Stimulated activated naive CD8-positive, alpha-beta T cell treated with anti-CD3 and anti-CD28 coated beads, Interleukin-15, amount 100 ng/mL, for 72 hours (primary cell): ENCODE measurements at regions not wholly inside any gene's neighbourhood (a gene's known extent, or its start where the extent isn't known, plus 50 kb on each side); places are given as distances from the start of the nearest gene placed in this dataset.
"Not testable (repeated sequence)": the region's sequence is repeated elsewhere in the genome, so short reads cannot be mapped to it uniquely, and the experiment has no call there.

ENCODE experiments used
- ATAC-seq: fragments of 150-1000 bp; cut with Tn5 transposase; 2 replicates; pipeline ENCODE4 v1.10.0; 2021; ENCODE audit warnings: mild to moderate bottlenecking, moderate library complexity
- DNase-seq, 2 donors: peaks; one replicate each; pipeline ENCODE4 v3.0.0; 2021 to 2022
- H3K27ac Mint-ChIP-seq, 2 donors: one replicate each; pipeline ENCODE4 v1.8.0; 2022; ENCODE audit warnings: mild to moderate bottlenecking in 2 of 2, mixed read lengths in 2 of 2, moderate library complexity in 2 of 2
- H3K27me3 Mint-ChIP-seq: one replicate; pipeline ENCODE4 v1.8.0; 2022; ENCODE audit warnings: mixed read lengths
- H3K4me1 Mint-ChIP-seq: one replicate; pipeline ENCODE4 v1.8.0; 2022; ENCODE audit warnings: mild to moderate bottlenecking, mixed read lengths
- H3K4me3 Mint-ChIP-seq, 2 donors: one replicate each; pipeline ENCODE4 v1.8.0; 2022; ENCODE audit warnings: mild to moderate bottlenecking in 2 of 2, mixed read lengths in 2 of 2, moderate library complexity in 1 of 2
- H3K9me3 Mint-ChIP-seq, 2 donors: one replicate each; pipeline ENCODE4 v1.8.0; 2022; ENCODE audit warnings: mixed read lengths in 2 of 2

- H3K4me1 Mint-ChIP-seq: no peaks in the 10 kb centered on the region
- peaks cover 16 to 24% of the 10 kb centered on the region in 2 donors for H3K9me3 Mint-ChIP-seq
- no peak overlapping the region for H3K27ac Mint-ChIP-seq
- H3K27me3 Mint-ChIP-seq: no peaks in the 10 kb centered on the region
- no peak overlapping the region for H3K4me3 Mint-ChIP-seq
- no peak for DNase-seq
- no peak for ATAC-seq
Observed at GRCh38 chr2:228777855-228778355, 493.2 kb downstream of the PID1 start.

DNA sequence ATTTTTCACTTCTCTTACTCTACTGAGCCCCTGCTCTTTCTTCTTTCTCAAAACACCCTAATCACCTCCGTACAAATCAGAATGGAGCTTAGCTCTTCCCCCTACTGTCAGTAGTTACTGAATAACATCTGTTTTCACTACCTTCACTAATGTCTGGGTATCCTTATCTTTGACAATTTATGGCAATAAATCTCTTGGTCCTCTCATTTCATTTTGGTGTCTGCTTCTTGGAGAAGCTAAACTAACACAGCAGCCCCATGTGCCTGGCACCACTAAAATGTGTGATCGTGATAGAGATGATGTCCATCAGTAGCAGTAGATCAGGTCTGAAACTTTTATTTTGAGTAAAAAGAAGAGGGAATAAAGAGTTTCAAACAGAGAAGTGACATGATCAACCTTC is 496.5 kb downstream of the PID1 start:
- Mint-ChIP-seq H3K4me1 (no peaks in the 10 kb centered on the region), H3K9me3 (peaks cover 16% of the 10 kb centered on the region in 2 donors), H3K4me3 (no peak overlapping the region), H3K27me3 (no peaks in the 10 kb centered on the region), H3K27ac (no peak overlapping the region)
- ATAC-seq (no peak), DNase-seq (no peak)

DNA sequence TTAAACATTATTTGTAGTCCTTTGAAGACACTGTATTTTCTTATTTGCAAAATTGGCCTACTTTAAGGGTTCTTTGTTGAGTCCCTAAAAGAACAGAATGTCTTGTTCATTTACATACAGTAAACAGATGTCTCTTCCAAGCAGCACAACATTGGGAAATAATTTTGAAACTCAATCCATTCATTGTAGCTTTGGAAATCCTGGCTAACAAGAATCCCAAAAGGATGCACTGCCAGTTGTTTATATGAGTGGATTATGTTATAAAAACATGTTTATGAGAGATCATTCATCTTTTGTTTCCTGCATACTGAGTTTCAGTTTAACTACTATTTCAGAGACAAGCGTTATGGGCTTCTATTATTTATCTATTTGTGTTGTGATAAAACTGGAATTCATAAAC is 499.3 kb downstream of the PID1 start:
- DNase-seq (no peak), ATAC-seq (no peak)
- Mint-ChIP-seq H3K4me1 (no peaks in the 10 kb centered on the region), H3K4me3 (no peak overlapping the region), H3K9me3 (peaks cover 7 to 9% of the 10 kb centered on the region in 2 donors), H3K27ac (no peak overlapping the region), H3K27me3 (no peaks in the 10 kb centered on the region)

DNA sequence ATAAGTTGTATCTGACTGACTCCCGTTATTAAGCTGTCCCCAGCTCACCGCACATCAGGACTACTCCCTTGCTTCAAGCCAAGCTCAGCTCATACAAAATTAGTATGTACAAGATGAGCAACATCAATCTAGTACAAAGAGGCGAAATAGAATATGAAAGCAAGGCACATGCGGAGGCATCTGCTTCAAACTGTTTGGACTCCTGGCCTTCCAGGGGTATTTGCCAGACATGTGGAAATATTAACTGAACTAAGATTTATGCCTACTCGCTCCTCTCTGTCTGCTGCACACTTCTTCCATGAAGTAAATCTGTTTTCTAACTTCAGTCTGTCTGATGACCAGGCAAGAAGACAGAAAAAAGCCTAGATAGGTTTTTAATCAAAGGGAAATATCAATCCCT is 499.8 kb downstream of the PID1 start:
- Mint-ChIP-seq H3K4me1 (no peaks in the 10 kb centered on the region), H3K27ac (no peak overlapping the region), H3K4me3 (no peak overlapping the region), H3K27me3 (no peaks in the 10 kb centered on the region), H3K9me3 (peaks cover 7 to 9% of the 10 kb centered on the region in 2 donors)
- ATAC-seq (no peak), DNase-seq (no peak)

DNA sequence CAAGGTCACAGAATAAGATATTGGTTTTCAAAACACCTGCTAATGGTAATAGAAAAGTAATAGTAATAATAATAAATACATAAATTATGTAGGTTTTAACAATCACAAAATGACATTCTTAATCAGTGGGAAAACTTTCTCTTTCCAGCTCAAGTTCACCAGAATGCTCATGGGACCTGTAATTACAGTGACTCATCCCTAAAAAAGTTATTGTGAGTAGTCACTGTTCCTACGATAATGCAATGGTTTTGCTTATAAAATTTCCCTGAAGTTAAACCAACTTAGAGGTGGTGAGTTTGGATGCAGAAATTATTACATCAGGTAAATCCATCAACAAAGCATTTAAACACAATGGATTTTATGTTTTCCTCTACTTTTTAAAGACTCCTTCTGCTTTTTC is 502.3 kb downstream of the PID1 start:
- Mint-ChIP-seq H3K4me1 (no peaks in the 10 kb centered on the region), H3K9me3 (peaks cover 3 to 8% of the 10 kb centered on the region in 2 donors)

GRCh38 chr2:228768141-228768540 is 502.9 kb downstream of the PID1 start:
- DNase-seq: not testable (repeated sequence)

More for the DNA sequence above, 502.3 kb downstream of the PID1 start:
- no peak overlapping the region for H3K27ac Mint-ChIP-seq
- no peaks in the 10 kb centered on the region for H3K27me3 Mint-ChIP-seq
- DNase-seq: no peak
- no peak for ATAC-seq
- no peak overlapping the region for H3K4me3 Mint-ChIP-seq

DNA sequence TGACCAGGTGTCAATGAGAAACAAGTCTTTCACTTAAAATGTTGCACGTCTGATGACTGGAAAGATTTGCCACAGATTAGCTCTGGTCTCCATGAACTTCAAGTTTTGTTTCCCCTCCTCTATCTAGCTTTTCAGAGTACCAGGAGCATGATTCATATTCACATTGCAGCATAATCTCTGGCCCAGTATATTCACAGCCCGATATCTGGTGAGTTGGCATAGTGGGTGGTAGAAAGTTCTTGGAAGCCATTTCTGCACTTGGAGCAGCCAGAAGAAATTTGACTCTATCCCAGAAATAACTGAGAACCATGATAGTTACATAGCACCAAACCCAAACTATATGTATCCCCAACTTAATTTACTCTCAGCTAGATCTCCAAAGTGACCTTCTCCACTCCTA is 503.9 kb downstream of the PID1 start:
- Mint-ChIP-seq H3K4me3 (no peak overlapping the region), H3K9me3 (peaks cover 8 to 9% of the 10 kb centered on the region in 2 donors), H3K27ac (no peak overlapping the region), H3K4me1 (no peaks in the 10 kb centered on the region), H3K27me3 (no peaks in the 10 kb centered on the region)
- ATAC-seq (no peak), DNase-seq (no peak)

More at GRCh38 chr2:228768141-228768540, 502.9 kb downstream of the PID1 start:
- H3K9me3 Mint-ChIP-seq, H3K27me3 Mint-ChIP-seq, H3K4me1 Mint-ChIP-seq, ATAC-seq, H3K4me3 Mint-ChIP-seq, H3K27ac Mint-ChIP-seq: not testable (repeated sequence)

DNA sequence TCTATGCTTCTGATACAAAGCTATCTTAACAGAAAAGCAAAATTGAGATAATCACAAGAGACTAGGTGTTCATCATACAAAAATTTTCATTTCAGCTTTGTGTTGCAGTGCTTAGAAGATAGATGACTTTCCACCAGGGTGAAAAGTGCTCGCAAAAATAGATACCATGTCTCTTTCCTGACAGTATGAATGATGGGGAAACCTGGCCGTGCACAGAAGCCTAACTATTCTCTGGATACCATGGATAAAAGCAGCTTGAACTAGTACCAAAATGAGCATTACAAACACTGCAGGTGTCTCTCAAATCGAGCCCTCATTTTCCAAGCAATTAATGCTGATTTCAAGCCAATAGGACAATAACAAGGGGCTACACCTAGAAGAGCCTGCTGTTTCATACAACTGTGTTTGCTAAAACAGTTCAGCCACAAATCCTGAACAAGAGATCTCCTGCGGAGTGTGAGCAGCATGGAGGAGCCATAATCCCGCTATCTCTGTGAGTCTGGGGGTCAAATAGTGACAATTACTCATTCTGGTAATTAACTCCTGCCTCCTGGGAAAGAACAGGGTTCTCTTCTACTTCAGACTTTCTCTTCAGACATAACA is 507.6 kb downstream of the PID1 start:
- no peak overlapping the region for H3K4me3 Mint-ChIP-seq
- H3K27me3 Mint-ChIP-seq: no peaks in the 10 kb centered on the region
- H3K4me1 Mint-ChIP-seq: no peaks in the 10 kb centered on the region
- no peak overlapping the region for H3K27ac Mint-ChIP-seq
- peaks cover 8 to 9% of the 10 kb centered on the region in 2 donors for H3K9me3 Mint-ChIP-seq
- no peak for DNase-seq
- ATAC-seq: no peak

- Mint-ChIP-seq H3K4me1 (no peaks in the 10 kb centered on the region), H3K27ac (no peak overlapping the region), H3K27me3 (no peaks in the 10 kb centered on the region), H3K9me3 (peaks cover 8 to 9% of the 10 kb centered on the region in 2 donors), H3K4me3 (no peak overlapping the region)
- DNase-seq (no peak), ATAC-seq (no peak)
Observed at GRCh38 chr2:228762565-228762964, 508.5 kb downstream of the PID1 start.

DNA sequence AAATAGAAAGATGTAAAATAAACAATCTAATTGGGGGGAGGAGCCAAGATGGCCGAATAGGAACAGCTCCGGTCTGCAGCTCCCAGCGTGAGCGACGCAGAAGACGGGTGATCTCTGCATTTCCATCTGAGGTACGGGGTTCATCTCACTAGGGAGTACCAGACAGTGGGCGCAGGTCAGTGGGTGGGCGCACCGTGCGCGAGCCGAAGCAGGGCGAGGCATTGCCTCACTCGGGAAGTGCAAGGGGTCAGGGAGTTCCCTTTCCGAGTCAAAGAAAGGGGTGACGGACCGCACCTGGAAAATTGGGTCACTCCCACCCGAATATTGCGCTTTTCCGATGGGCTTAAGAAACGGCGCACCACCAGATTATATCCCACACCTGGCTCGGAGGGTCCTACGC is 515.4 kb downstream of the PID1 start:
- not testable (repeated sequence) for H3K27me3 Mint-ChIP-seq, H3K4me1 Mint-ChIP-seq, H3K4me3 Mint-ChIP-seq, H3K9me3 Mint-ChIP-seq, H3K27ac Mint-ChIP-seq, ATAC-seq, DNase-seq

DNA sequence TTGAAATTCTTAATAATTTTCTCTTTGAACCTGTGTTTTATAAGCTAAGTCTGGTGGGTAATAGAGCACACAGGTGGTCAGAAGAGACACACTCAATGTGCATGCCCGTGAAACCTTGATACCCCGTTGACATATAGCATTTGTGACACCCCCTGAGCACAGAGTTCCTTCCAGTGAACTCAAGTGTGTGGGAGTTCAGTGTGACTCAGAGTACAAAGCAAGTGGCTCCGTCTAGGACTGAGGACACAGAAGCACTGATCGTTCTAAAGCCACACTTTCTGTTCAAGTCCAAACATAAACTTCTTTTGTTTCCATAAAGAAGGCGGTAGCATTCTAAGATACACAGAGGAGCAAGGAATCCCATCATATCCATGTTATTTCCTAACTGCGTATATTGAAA is 523.6 kb downstream of the PID1 start:
- H3K27me3 Mint-ChIP-seq: no peaks in the 10 kb centered on the region

GRCh38 chr2:228738671-228739380 is 532.3 kb downstream of the PID1 start:
- H3K4me3 Mint-ChIP-seq: no peak overlapping the region
- no peak overlapping the region for H3K27ac Mint-ChIP-seq
- no peak for ATAC-seq
- no peak for DNase-seq
- peaks cover 4 to 12% of the 10 kb centered on the region in 2 donors for H3K9me3 Mint-ChIP-seq
- H3K4me1 Mint-ChIP-seq: no peaks in the 10 kb centered on the region
- H3K27me3 Mint-ChIP-seq: no peaks in the 10 kb centered on the region

More for the DNA sequence above, 523.6 kb downstream of the PID1 start:
- Mint-ChIP-seq H3K4me3 (no peak overlapping the region), H3K9me3 (no peaks in the 10 kb centered on the region), H3K4me1 (no peaks in the 10 kb centered on the region), H3K27ac (no peak overlapping the region)
- ATAC-seq: no peak
- no peak for DNase-seq

- no peak for ATAC-seq
- Mint-ChIP-seq H3K4me1 (no peaks in the 10 kb centered on the region), H3K27me3 (no peaks in the 10 kb centered on the region), H3K27ac (no peak overlapping the region), H3K9me3 (peaks cover 4 to 16% of the 10 kb centered on the region in 2 donors), H3K4me3 (no peak overlapping the region)
- DNase-seq: no peak
Observed at GRCh38 chr2:228735697-228736096, 535.4 kb downstream of the PID1 start.

DNA sequence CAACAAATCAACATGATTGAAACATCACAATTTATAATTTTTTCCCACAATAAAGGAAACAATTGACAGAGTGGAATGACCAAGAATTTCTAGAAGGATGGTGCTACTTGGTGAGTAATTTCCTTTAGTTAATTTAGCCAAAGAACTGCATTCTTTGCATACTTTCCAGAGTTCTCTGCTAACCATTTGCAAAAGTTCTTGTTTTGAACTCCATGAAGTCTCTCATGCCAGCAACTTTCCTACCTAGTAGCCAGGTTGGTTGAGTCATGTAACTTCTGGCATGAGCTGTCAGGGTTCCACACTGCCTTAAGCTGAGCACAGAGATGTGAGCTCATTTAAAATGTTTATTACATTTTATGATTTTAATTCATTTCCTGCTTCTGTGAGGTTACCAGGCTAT is 539.6 kb downstream of the PID1 start:
- Mint-ChIP-seq H3K27ac (no peak overlapping the region), H3K9me3 (peaks cover 0 to 13% of the 10 kb centered on the region in 2 donors), H3K27me3 (no peaks in the 10 kb centered on the region), H3K4me3 (no peak overlapping the region), H3K4me1 (no peaks in the 10 kb centered on the region)
- ATAC-seq (no peak), DNase-seq (no peak)

DNA sequence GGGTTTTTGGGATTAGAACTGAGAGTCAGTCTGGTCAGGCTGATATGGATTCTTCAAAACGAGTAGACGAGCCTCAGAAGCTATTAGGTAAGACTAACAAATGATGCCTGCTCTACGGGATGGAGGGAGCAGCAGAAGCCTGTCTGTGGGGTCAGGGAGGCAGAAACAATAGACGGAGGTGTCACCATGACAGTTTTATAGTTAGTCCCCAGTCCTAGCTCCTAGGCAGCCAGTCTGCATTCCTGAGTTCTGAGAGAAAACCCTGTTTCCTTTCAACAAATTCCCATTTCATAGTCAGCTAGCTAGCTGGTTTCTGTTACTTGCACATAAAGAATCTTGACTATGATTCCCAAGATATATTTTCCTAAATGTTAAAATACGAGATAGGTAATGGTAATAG is 542.1 kb downstream of the PID1 start:
- H3K9me3 Mint-ChIP-seq: peaks cover 7 to 11% of the 10 kb centered on the region in 2 donors
- no peak for DNase-seq
- no peak overlapping the region for H3K27ac Mint-ChIP-seq
- no peaks in the 10 kb centered on the region for H3K27me3 Mint-ChIP-seq
- H3K4me1 Mint-ChIP-seq: no peaks in the 10 kb centered on the region
- H3K4me3 Mint-ChIP-seq: no peak overlapping the region
- no peak for ATAC-seq

DNA sequence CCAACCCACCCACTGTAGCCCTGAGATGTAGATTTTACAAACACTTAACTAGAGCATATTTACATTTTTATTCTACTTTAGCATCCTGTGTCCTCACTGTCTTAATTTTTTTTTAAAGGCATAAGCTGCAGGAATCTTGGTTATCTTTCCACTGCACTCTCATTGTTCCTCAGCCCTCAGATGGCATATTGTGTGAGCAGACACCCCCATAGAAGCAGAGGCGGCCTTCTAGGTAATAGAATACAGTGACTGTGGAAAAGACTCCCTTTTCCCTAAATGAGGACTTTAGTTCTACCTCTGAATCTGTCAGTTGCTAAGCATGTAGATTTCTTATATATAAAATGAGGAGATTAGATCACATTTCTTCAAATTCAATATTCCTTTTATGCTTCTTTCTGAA is 543.5 kb upstream of the SPHKAP start:
- H3K4me3 Mint-ChIP-seq: no peak overlapping the region
- H3K9me3 Mint-ChIP-seq: peaks cover 7 to 10% of the 10 kb centered on the region in 2 donors
- H3K4me1 Mint-ChIP-seq: no peaks in the 10 kb centered on the region
- ATAC-seq: no peak
- no peak for DNase-seq
- H3K27me3 Mint-ChIP-seq: no peaks in the 10 kb centered on the region
- no peak overlapping the region for H3K27ac Mint-ChIP-seq
